SHP77 (cell line): ENCODE measurements at regions not wholly inside any gene's neighbourhood (a gene's known extent, or its start where the extent isn't known, plus 50 kb on each side); places are given as distances from the start of the nearest gene placed in this dataset.

Experiments
- DNase-seq, 2 experiments: peaks; one replicate each; lab custom pipeline; 2025; lab: John Stamatoyannopoulos, UW

GRCh38 chr20:24181151-24181550, 192.6 kb upstream of the GGTLC1 start:
- no peak for DNase-seq

DNA sequence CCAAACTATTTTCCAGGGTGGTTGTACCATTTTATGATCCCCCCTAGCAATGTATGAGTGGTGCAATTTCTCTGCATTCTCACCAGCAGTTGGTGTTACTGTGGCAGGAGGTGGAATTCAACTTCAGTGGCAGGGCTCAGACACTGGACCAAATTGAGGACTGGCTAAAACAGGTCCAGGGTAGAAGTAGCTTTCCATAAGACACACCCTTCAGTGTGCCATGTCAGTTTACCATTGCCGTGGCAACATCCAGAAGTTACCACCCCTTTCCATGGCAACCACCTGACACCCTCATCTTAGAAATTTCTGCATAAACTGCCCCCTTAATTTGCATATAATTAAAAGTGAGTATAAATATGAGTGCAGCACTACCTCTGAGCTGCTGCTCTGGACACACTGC, 180.7 kb upstream of the GGTLC1 start:
- no peak for DNase-seq

- DNase-seq, result no peak
These were observed 177.8 kb upstream of the GGTLC1 start for GRCh38 chr20:24166412-24166811.

DNA sequence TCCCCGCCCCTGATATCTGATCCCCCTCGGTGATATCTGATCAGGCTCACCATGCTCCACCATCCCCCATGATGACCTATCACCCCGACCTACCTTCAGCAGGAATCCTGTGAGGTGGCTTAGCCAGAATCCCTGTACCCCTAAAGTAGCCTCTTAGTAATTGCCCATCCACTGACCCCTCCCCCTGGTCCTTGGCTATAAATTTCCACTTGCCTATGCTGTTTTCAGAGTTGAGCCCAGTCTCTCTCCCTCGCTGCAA, 177.5 kb upstream of the GGTLC1 start:
- no peak for DNase-seq

GRCh38 chr20:24165301-24166122, 176.9 kb upstream of the GGTLC1 start:
- DNase-seq, result no peak

DNA sequence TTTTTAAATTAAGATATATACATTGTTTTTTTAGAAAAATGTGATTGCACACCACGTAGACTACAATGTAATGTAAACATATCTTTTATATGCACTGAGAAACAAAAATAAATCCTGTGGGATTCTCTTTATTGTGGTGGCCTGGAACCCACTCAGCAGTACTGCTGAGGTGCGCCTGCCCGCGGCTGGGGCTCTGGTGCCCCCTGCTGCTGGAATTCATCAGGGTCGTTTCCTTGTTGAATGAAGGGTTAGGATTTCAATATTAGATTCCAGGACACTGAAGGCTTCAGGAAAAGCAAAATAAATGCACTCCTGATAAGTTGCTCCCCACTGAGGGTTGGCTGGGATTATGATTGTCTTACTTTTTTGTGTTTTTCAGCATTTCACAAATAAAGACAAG, 175.8 kb upstream of the GGTLC1 start:
- no peak for DNase-seq

DNA sequence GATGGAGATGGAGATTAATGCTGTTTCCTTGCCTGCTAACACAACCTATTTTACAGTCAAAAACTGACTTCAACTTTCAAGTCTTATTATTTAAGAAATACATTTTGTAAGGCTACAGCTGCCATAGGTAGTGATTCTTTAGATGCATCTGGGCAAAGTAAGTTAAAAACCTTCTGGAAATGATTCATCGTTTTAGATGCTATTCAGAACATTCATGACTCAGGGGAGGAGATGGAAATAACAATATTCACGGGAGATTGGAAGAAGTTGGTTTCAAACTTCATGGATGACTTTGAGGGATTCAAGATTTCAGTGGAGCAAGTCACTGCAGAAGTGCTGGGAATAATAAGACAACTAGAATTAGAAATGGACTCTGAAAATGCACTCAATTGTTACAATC, 174.9 kb upstream of the GGTLC1 start:
- no peak for DNase-seq

DNA sequence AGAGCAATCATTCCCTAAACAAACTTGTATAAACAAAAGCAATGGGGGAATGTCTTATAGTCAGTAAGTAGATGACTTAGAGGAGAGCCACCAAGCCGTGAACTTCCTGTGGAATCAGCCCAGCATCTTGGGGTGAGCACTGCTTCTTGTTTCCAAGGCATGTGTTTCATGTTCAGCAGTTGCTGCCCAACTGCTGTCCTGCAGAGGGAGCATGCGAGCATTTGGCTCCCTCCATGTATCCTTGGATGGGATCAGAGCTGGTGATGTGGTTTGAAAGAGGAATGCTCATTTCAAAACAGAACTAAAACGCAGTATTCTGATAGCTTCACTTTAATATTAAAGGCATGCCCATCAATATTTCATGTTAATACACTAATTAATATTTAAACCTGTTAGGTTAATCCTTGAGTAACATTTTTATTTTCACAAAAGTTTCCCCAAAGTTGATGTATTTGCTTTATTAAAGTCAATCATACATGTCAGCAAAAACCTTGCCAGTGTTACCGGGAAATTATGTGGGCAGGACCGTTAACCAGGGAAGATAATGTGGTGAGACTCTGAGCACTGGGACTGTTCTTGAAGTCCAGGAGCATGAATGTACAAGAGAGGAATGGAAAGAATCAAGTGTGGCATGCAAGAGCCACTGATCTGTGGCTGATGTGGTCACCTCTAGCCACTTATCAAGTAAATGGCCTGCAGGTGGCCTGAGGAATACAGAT, 172.1 kb upstream of the GGTLC1 start:
- DNase-seq, result peak; percentile 31 to 45

GRCh38 chr20:24158281-24158680, 169.7 kb upstream of the GGTLC1 start:
- DNase-seq, result no peak

GRCh38 chr20:24157213-24157612, 168.6 kb upstream of the GGTLC1 start:
- DNase-seq, result no peak

- DNase-seq, result no peak
These were observed 164.8 kb upstream of the GGTLC1 start for GRCh38 chr20:24153101-24154040.

DNA sequence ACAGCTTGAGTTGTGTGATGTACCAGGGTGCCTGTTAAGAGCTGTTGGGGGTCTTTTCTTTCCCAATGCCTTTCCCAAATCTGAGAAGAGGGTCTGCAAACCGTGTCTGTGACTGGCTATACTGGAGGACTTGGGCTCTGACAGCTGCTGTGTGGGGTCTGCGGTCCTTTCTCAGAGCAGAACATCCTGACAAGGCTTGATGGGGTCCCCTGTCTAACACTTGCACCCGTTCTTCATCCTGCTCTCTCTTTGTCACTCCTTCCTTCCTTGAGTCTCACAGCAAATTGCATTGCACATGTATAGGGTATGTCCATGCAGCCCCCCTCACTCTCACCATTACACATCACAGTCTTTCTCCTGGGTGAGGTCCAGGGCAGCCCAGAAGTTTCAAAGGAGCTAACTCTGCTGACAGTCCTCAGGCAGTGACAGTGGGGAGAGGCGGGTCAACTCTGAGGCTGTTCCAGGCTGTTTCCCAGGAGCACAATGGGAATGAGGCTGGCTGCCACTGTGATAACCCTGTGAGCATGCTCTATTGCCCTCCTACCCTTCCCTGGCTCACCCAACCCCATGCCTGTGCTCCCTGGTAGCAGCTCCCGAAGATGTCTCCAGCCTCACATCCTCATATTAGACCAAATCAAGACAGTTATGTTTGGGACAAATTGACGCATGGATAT, 163.2 kb upstream of the GGTLC1 start:
- no peak for DNase-seq

- no peak for DNase-seq
These were observed 161.8 kb upstream of the GGTLC1 start for GRCh38 chr20:24150406-24150805.

- peak; percentile 12 to 24 for DNase-seq
These were observed 161.3 kb upstream of the GGTLC1 start for GRCh38 chr20:24149881-24150307.

GRCh38 chr20:24149175-24149574, 160.6 kb upstream of the GGTLC1 start:
- DNase-seq, result no peak

- peak in 1 of 2 experiments; percentile 6 for DNase-seq
These were observed 159.8 kb upstream of the GGTLC1 start for GRCh38 chr20:24148372-24148771.

GRCh38 chr20:24147961-24148360, 159.4 kb upstream of the GGTLC1 start:
- DNase-seq, result no peak

DNA sequence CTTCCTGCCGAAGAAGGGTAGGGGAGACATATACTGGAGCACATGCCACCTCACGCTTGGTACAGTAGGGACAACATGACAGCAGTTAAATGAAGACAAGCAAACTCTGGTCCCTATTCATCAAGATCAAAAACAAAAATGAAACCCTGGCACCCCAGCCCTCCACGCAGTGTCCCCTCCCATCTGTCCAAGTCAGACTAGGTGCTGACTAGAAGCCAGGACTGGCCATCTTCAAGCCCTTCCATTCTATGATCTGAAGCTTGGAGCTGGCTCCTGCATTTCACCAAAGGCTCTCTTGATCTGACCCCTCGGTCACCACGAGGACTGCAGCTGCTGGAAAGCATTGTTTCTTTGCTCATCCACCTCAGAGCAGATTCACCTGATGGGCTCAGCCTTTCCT, 158.9 kb upstream of the GGTLC1 start:
- no peak for DNase-seq

- no peak for DNase-seq
These were observed 157.7 kb upstream of the GGTLC1 start for GRCh38 chr20:24146231-24146634.

DNA sequence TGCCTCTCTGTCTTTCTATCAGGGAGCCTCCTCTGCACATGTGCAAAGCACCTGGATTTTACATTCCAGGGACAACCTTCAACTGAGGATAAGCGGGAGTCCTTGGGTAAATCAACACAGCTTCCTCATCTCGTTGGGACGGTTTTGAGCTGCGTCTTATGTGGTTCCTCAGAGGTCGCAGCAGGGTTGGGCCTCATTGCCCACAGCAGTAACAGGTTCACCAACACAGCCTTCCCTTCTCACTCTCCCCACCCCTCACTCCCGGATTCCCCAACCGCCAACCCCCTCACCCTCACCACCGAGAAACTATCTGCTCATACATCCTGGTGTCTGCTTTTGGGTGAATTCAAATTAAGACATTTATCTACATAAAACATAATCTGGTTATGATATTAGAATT, 155.8 kb upstream of the GGTLC1 start:
- no peak for DNase-seq

- DNase-seq, result no peak
These were observed 152.5 kb upstream of the GGTLC1 start for GRCh38 chr20:24141111-24141510.

DNA sequence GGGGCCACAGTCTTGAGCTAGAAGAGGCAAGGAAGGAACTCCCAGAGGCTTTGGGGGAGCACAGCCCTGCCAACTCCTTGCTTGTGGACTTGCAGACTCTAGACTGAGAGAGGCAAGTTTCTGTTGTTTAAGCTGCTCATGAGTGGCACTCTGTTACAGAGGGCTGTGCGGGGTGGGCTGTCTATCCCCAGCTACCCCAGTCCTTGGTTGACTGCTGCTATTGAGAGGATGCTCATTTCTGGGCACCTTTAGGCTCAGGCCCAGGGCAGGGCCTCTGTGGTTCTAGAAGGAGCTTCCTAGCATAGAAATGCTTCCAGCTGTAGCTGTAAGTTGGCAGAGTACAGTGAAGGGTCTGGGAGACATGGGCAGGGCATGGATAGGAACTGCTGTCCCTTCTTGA, 151.3 kb upstream of the GGTLC1 start:
- DNase-seq, result no peak
